Endothelial cell of umbilical vein (primary cell): ENCODE measurements at regions not wholly inside any gene's neighbourhood (a gene's known extent, or its start where the extent isn't known, plus 50 kb on each side); places are given as distances from the start of the nearest gene placed in this dataset.

Experiments
- BruUV-seq: library from RNA; stranded (reverse); fragments of 400-500 nt; replicated peaks from 2 replicates; lab custom pipeline; 2021; lab: Mats Ljungman, UMichigan
- CTCF ChIA-PET: fragments of 300-600, 350-600 bp; sonication (Branson Sonifier 250); formaldehyde crosslinking; loops from one replicate; lab custom pipeline; 2021; ENCODE audit warnings: antibody characterized with exemption, inconsistent platforms; lab: Charles Lee
- POLR2A ChIA-PET: fragments of 300-600, 350-600 bp; sonication (Branson Sonifier 250); formaldehyde crosslinking; loops from one replicate; lab custom pipeline; 2021; ENCODE audit warnings: antibody characterized with exemption, inconsistent platforms; lab: Charles Lee
- DNase-seq: peaks from one replicate; pipeline ENCODE4 v3.0.0-alpha.2; 2011; ENCODE audit warnings: low read depth, low spot score
- FAIRE-seq: peaks from 2 replicates; lab custom pipeline; 2011; peaks lifted over from hg19 to GRCh38; lab: Jason Lieb, UNC
- H2AFZ ChIP-seq: 2 replicates; pipeline ENCODE4 v1.6.0; 2012; ENCODE audit warnings: low read depth, low read length, control low read depth, inconsistent platforms
- H3K27ac ChIP-seq: 2 replicates; pipeline ENCODE4 v1.5.1; 2011; ENCODE audit warnings: low read depth, mild to moderate bottlenecking, control low read depth, low read length, moderate library complexity; ENCODE audit not compliant: insufficient read depth
- H3K27me3 ChIP-seq, 2 experiments: 2 replicates each; pipeline versions ENCODE4 v1.6.0 to v1.6.1; 2011; ENCODE audit warnings: low read length in 2 of 2, mixed read lengths in 1 of 2; ENCODE audit not compliant: control insufficient read depth in 2 of 2, insufficient read depth in 2 of 2
- H3K36me3 ChIP-seq, 2 experiments: 2 replicates in 1 of 2; 3 replicates in 1 of 2; pipeline ENCODE4 v1.5.1; 2011; ENCODE audit warnings: low read length in 2 of 2, mild to moderate bottlenecking in 1 of 2, moderate library complexity in 1 of 2; ENCODE audit not compliant: control insufficient read depth in 2 of 2, insufficient read depth in 2 of 2; ENCODE audit errors: extremely low read depth in 1 of 2
- H3K4me1 ChIP-seq: 3 replicates; pipeline ENCODE4 v1.5.1; 2011; ENCODE audit warnings: mild to moderate bottlenecking, low read length; ENCODE audit not compliant: control insufficient read depth, insufficient read depth; ENCODE audit errors: extremely low read depth
- H3K4me2 ChIP-seq: 2 replicates; pipeline ENCODE4 v1.6.1; 2011; ENCODE audit warnings: low read length, control low read depth, mixed read lengths; ENCODE audit not compliant: insufficient read depth
- H3K4me3 ChIP-seq, 3 experiments: fragments of 200-600 bp in 1 of 3; sonication (generic), shearing (Covaris generic) in 1 of 3; replicated peaks in 1 of 3; 2 replicates each; pipeline ENCODE4 v1.5.1; 2011 to 2016; ENCODE audit warnings: control low read depth in 3 of 3, low read length in 3 of 3, mild to moderate bottlenecking in 2 of 3, inconsistent platforms in 1 of 3, low read depth in 1 of 3, moderate library complexity in 1 of 3; ENCODE audit not compliant: insufficient read depth in 1 of 3
- H3K79me2 ChIP-seq: 2 replicates; pipeline ENCODE4 v1.6.0; 2012; ENCODE audit warnings: low read length, inconsistent platforms; ENCODE audit not compliant: control insufficient read depth, insufficient read depth
- H3K9ac ChIP-seq: replicated peaks from 2 replicates; pipeline ENCODE3; 2011; ENCODE audit warnings: low read length, control low read depth; ENCODE audit not compliant: insufficient read depth; ENCODE audit errors: extremely low read depth
- H3K9me1 ChIP-seq: replicated peaks from 3 replicates; pipeline ENCODE4 v1.6.0; 2011; ENCODE audit warnings: mild to moderate bottlenecking, low read length; ENCODE audit not compliant: control insufficient read depth, insufficient read depth; ENCODE audit errors: extremely low read depth
- H3K9me3 ChIP-seq: replicated peaks from 2 replicates; pipeline ENCODE4 v1.5.1; 2012; ENCODE audit warnings: low read length, inconsistent platforms; ENCODE audit not compliant: control insufficient read depth, insufficient read depth
- H4K20me1 ChIP-seq: replicated peaks from 2 replicates; pipeline ENCODE3; 2011; ENCODE audit warnings: mild to moderate bottlenecking, low read length; ENCODE audit not compliant: control insufficient read depth, insufficient read depth; ENCODE audit errors: extremely low read depth
- CTCF ChIP-seq, 2 donors: IDR thresholded peaks; 1 replicate in 1 of 2; 2 replicates in 1 of 2; pipeline ENCODE4 v1.5.1; 2011; ENCODE audit warnings: low read length in 2 of 2, mild to moderate bottlenecking in 2 of 2, moderate library complexity in 2 of 2, control low read depth in 1 of 2, inconsistent platforms in 1 of 2, low read depth in 1 of 2; ENCODE audit not compliant: insufficient read depth in 1 of 2; ENCODE audit errors: extremely low read depth in 1 of 2
- EZH2 ChIP-seq: IDR thresholded peaks from 2 replicates; pipeline ENCODE4 v1.6.1; 2012; ENCODE audit warnings: borderline replicate concordance, low read depth, mild to moderate bottlenecking, moderate library complexity, low read length, inconsistent platforms; ENCODE audit not compliant: severe bottlenecking
- FOS ChIP-seq: IDR thresholded peaks from 2 replicates; pipeline ENCODE4 v1.6.1; 2011; ENCODE audit warnings: mild to moderate bottlenecking, low read length, moderate library complexity, borderline replicate concordance; ENCODE audit not compliant: insufficient read depth
- GATA2 ChIP-seq: IDR thresholded peaks from 2 replicates; pipeline ENCODE4 v1.7.0; 2011; ENCODE audit warnings: low read depth, mild to moderate bottlenecking, moderate library complexity, mixed read lengths, low read length; ENCODE audit not compliant: insufficient read length, insufficient read depth
- JUN ChIP-seq: IDR thresholded peaks from 2 replicates; pipeline ENCODE4 v1.6.1; 2011; ENCODE audit warnings: borderline replicate concordance, low read depth; ENCODE audit not compliant: insufficient read length, insufficient read depth
- MAX ChIP-seq: IDR thresholded peaks from 2 replicates; pipeline ENCODE4 v1.6.1; 2011; ENCODE audit not compliant: insufficient read depth, insufficient read length
- MYC ChIP-seq: IDR thresholded peaks from one replicate; pipeline ENCODE4 v1.6.1; 2011; ENCODE audit warnings: mild to moderate bottlenecking, low read depth, low read length
- POLR2A ChIP-seq: IDR thresholded peaks from 2 replicates; pipeline ENCODE4 v1.6.1; 2012; ENCODE audit warnings: low read depth, mild to moderate bottlenecking, control low read depth, low read length
- POLR2AphosphoS5 ChIP-seq: IDR thresholded peaks from 2 replicates; pipeline ENCODE4 v1.6.1; 2012; ENCODE audit warnings: low read depth, mild to moderate bottlenecking, control low read depth, low read length, moderate library complexity; ENCODE audit not compliant: insufficient read depth
- dilution Hi-C: fragments of 300-500 bp; cut with MboI; formaldehyde crosslinking; loops from one replicate; pipeline ENCODE4 v1.15.0; 2019; ENCODE audit warnings: low sequenced_read_pairs; ENCODE audit not compliant: extremely low pct_ligation_motif_present
- intact Hi-C: fragments of 100-400 bp; cut with micrococcal nuclease; formaldehyde crosslinking; loops from one replicate; pipeline ENCODE4 v1.10.0; 2022

- no TSS peak for BruUV-seq
- Histone ChIP-seq H3K9ac (no peak overlapping the region), H3K4me2 (no peak overlapping the region), H2AFZ (no peak overlapping the region), H3K9me1 (no peaks in the 10 kb centered on the region), H3K36me3 (no peaks in the 10 kb centered on the region), H3K4me1 (no peaks in the 10 kb centered on the region), H3K27ac (no peak overlapping the region), H3K79me2 (no peaks in the 10 kb centered on the region), H3K4me3 (no peak overlapping the region), H4K20me1 (no peaks in the 10 kb centered on the region), H3K9me3 (peaks cover 4% of the 10 kb centered on the region), H3K27me3 (no peaks in the 10 kb centered on the region)
- no peak for DNase-seq
- dilution Hi-C loops = no loop called here
- CTCF ChIA-PET = no interaction called here
- intact Hi-C loops = no loop called here
- POLR2A ChIA-PET = no interaction called here
- no peak for FAIRE-seq
- TF ChIP-seq JUN = no peak
- TF ChIP-seq FOS = no peak
- no peak for TF ChIP-seq POLR2AphosphoS5
- TF ChIP-seq MYC = no peak
- no peak for TF ChIP-seq EZH2
- TF ChIP-seq POLR2A = no peak
- no peak for TF ChIP-seq GATA2
- no peak for TF ChIP-seq CTCF (IDR thresholded peaks at IDR 0.05; ENCODE audit: extremely low read depth in 1 of 2, insufficient read depth in 1 of 2, low read depth in 1 of 2, low read length in 2 of 2)
- TF ChIP-seq MAX = no peak
These were observed 860.9 kb downstream of the XPNPEP1 start for GRCh38 chr10:109062371-109062770.
